OCI-LY3 (cell line): ENCODE measurements at regions not wholly inside any gene's neighbourhood (a gene's known extent, or its start where the extent isn't known, plus 50 kb on each side); places are given as distances from the start of the nearest gene placed in this dataset.

Source experiments
- H2AFZ ChIP-seq: fragments of 200-600, 300-600 bp; shearing (Covaris generic); 2 replicates; pipeline ENCODE4 v1.6.0; 2014; ENCODE audit warnings: antibody characterized with exemption, low read depth, low read length
- H3K27ac ChIP-seq: fragments of 200-600, 300-600 bp; sonication (generic); 2 replicates; pipeline ENCODE4 v1.5.1; 2014; ENCODE audit warnings: mild to moderate bottlenecking, low read length, moderate library complexity, mixed read lengths
- H3K27me3 ChIP-seq: fragments of 200-600, 300-600 bp; sonication (generic); 2 replicates; pipeline ENCODE4 v1.6.1; 2014; ENCODE audit warnings: low read depth, low read length, mixed read lengths
- H3K36me3 ChIP-seq: fragments of 200-600, 300-600 bp; sonication (generic); replicated peaks from 2 replicates; pipeline ENCODE3; 2014; ENCODE audit warnings: low read depth, low read length, mixed read lengths
- H3K4me1 ChIP-seq: fragments of 300-600, 200-600 bp; sonication (generic); 2 replicates; pipeline ENCODE4 v1.6.1; 2014; ENCODE audit warnings: low read length, mixed read lengths
- H3K4me2 ChIP-seq: fragments of 200-600, 300-600 bp; sonication (generic); 2 replicates; pipeline ENCODE4 v1.6.1; 2014; ENCODE audit warnings: low read length, mixed read lengths
- H3K4me3 ChIP-seq: fragments of 300-600, 200-600 bp; sonication (generic); 2 replicates; pipeline ENCODE4 v1.5.1; 2014; ENCODE audit warnings: antibody characterized with exemption, mild to moderate bottlenecking, low read length, moderate library complexity
- H3K79me2 ChIP-seq: fragments of 300-600, 200-600 bp; shearing (Covaris generic); 2 replicates; pipeline ENCODE4 v1.6.1; 2014; ENCODE audit warnings: mild to moderate bottlenecking, low read length, mixed read lengths
- H3K9ac ChIP-seq: fragments of 300-600, 200-600 bp; shearing (Covaris generic); 2 replicates; pipeline ENCODE4 v1.6.0; 2014; ENCODE audit warnings: mild to moderate bottlenecking, low read length, moderate library complexity
- H3K9me3 ChIP-seq: fragments of 200-600, 300-600 bp; shearing (Covaris generic); 2 replicates; pipeline ENCODE4 v1.6.1; 2014; ENCODE audit warnings: low read length, mixed read lengths; ENCODE audit not compliant: insufficient read depth
- H4K20me1 ChIP-seq: fragments of 200-600, 300-600 bp; sonication (generic); 2 replicates; pipeline ENCODE4 v1.6.1; 2016; ENCODE audit warnings: low read length, mixed read lengths; ENCODE audit not compliant: insufficient read depth
- CTCF ChIP-seq: fragments of 200-600, 300-600 bp; sonication (generic); IDR thresholded peaks from 2 replicates; pipeline ENCODE4 v1.5.1; 2014; ENCODE audit warnings: antibody characterized with exemption, low read length, low read depth
- EZH2phosphoT487 ChIP-seq: fragments of 200-600 bp; shearing (Covaris generic); IDR thresholded peaks from 2 replicates; pipeline ENCODE4 v1.6.1; 2018; ENCODE audit warnings: antibody characterized with exemption, mixed run types, low read depth

GRCh38 chr4:106615961-106616360 lies 247.4 kb upstream of the GIMD1 start:
- Histone ChIP-seq H3K9me3 (0 out of 2 replicates have a peak, but pooled peaks cover under 1% of the 10 kb centered on the region), H3K4me3 (no peak overlapping the region), H3K4me2 (no peak overlapping the region), H3K4me1 (no peaks in the 10 kb centered on the region), H3K79me2 (no peaks in the 10 kb centered on the region), H3K9ac (no peak overlapping the region), H3K27me3 (no peaks in the 10 kb centered on the region), H2AFZ (no peak overlapping the region), H3K27ac (no peak overlapping the region), H3K36me3 (no peaks in the 10 kb centered on the region), H4K20me1 (no peaks in the 10 kb centered on the region)
- TF ChIP-seq EZH2phosphoT487 (no peak), CTCF (no peak)

GRCh38 chr4:106615410-106615945 lies 246.9 kb upstream of the GIMD1 start:
- no peak overlapping the region for H3K4me3 ChIP-seq
- no peak overlapping the region for H3K4me2 ChIP-seq
- H3K79me2 ChIP-seq: no peaks in the 10 kb centered on the region
- 0 out of 2 replicates have a peak, but pooled peaks cover 4% of the 10 kb centered on the region for H3K9me3 ChIP-seq
- no peaks in the 10 kb centered on the region for H3K4me1 ChIP-seq
- H3K27me3 ChIP-seq: no peaks in the 10 kb centered on the region
- no peak for TF ChIP-seq CTCF
- TF ChIP-seq EZH2phosphoT487: no peak
- H4K20me1 ChIP-seq: no peaks in the 10 kb centered on the region
- no peak overlapping the region for H2AFZ ChIP-seq
- no peak overlapping the region for H3K27ac ChIP-seq
- no peaks in the 10 kb centered on the region for H3K36me3 ChIP-seq
- no peak overlapping the region for H3K9ac ChIP-seq

GRCh38 chr4:106614441-106614840 lies 245.9 kb upstream of the GIMD1 start:
- no peaks in the 10 kb centered on the region for H3K79me2 ChIP-seq
- H3K4me1 ChIP-seq: no peaks in the 10 kb centered on the region
- H3K9me3 ChIP-seq: 0 out of 2 replicates have a peak, but pooled peaks cover 4% of the 10 kb centered on the region
- no peak overlapping the region for H2AFZ ChIP-seq
- H3K9ac ChIP-seq: no peak overlapping the region
- no peak overlapping the region for H3K4me2 ChIP-seq
- H3K4me3 ChIP-seq: no peak overlapping the region
- H3K27ac ChIP-seq: no peak overlapping the region
- TF ChIP-seq CTCF (no peak), EZH2phosphoT487 (no peak)
- H3K27me3 ChIP-seq: no peaks in the 10 kb centered on the region
- H3K36me3 ChIP-seq: no peaks in the 10 kb centered on the region
- H4K20me1 ChIP-seq: no peaks in the 10 kb centered on the region

- no peak overlapping the region for H2AFZ ChIP-seq
- 0 out of 2 replicates have a peak, but pooled peaks cover 4% of the 10 kb centered on the region for H3K9me3 ChIP-seq
- no peaks in the 10 kb centered on the region for H4K20me1 ChIP-seq
- H3K4me2 ChIP-seq: no peak overlapping the region
- no peak overlapping the region for H3K27ac ChIP-seq
- H3K9ac ChIP-seq: no peak overlapping the region
- H3K27me3 ChIP-seq: no peaks in the 10 kb centered on the region
- no peaks in the 10 kb centered on the region for H3K36me3 ChIP-seq
- no peak for TF ChIP-seq CTCF
- no peak for TF ChIP-seq EZH2phosphoT487
- H3K79me2 ChIP-seq: no peaks in the 10 kb centered on the region
- H3K4me1 ChIP-seq: peaks cover 4% of the 10 kb centered on the region; the same call in 1 of the 2 replicates
- no peak overlapping the region for H3K4me3 ChIP-seq
These were observed 241.3 kb upstream of the GIMD1 start for GRCh38 chr4:106609917-106610316.
